MM.1S (cell line): ENCODE measurements at regions not wholly inside any gene's neighbourhood (a gene's known extent, or its start where the extent isn't known, plus 50 kb on each side); places are given as distances from the start of the nearest gene placed in this dataset.

Source experiments
- CTCF ChIP-seq: fragments of 300-600 bp; sonication (generic); IDR thresholded peaks from 2 replicates; pipeline ENCODE4 v1.5.1; 2016; ENCODE audit warnings: antibody characterized with exemption, low read length, mixed read lengths
- EZH2 ChIP-seq: fragments of 300-600 bp; sonication (generic); optimal IDR thresholded peaks from 2 replicates; pipeline ENCODE3; 2017; ENCODE audit warnings: low read depth, mild to moderate bottlenecking, antibody characterized with exemption, low read length, mixed read lengths

DNA sequence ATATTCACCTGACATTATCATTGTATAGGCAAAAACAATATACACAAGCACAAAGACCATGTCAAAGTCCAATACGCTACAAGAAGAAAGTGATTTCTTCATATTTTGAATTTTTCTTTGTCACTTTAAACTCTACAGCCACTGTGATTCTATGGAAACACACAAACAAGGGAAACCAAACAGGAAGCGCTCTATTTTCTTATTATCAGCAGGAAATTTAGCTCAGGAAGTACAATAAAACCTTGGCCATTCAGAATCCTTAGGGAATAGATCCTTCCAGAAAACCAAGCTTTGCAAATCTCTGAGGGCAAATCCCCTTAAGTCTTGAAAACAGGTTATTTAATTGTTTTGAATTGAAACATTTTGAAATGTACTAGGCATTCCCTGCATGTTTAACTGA is 336.2 kb downstream of the EPHA4 start:
- TF ChIP-seq CTCF (no peak), EZH2 (no peak)
